GM19043 (cell line): ENCODE measurements at regions not wholly inside any gene's neighbourhood (a gene's known extent, or its start where the extent isn't known, plus 50 kb on each side); places are given as distances from the start of the nearest gene placed in this dataset.

ENCODE experiments used
- ATAC-seq: cut with Tn5 transposase; IDR thresholded peaks from one replicate; pipeline ENCODE4 v1.9.1; 2021; ENCODE audit warnings: low read depth; ENCODE audit not compliant: unreplicated experiment

DNA sequence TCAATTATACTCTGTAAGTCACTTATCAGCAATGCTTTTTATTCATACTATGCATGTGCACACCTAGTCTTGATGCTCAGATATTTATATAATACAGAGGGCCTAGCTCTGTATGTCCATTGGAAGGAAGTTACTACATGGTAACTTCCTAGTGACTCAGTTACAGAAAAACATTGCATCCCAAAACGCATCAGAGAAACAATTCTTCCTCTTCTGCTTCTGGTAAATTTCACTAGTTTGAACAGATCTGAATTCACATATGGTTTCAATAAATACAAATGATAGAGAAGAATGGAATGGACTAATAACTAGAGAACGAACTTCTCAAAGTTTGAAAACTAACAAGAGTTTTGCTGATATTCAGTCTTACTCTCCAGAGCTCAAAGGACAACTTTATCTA, 811.3 kb upstream of the ADGRL2 start:
- ATAC-seq = no peak

DNA sequence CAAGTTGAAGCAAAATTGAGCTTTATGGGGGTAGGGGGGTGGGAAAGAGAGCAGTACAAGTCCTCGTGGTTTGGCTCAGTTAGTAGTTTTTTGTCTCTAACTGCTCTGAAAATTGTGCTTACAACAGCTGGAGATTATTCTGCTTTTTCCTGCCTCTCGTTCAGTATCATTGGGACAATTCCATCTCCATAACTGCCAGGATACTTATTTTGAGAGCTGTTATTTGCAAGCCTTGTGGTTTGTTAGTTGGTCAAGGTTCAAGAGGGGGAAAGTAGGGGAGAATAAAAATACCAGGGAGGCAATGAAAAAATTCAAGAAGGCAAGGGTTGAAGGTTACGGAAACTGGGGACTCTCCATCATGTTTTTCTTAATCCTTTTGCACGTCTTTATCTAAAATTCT, 811.8 kb upstream of the ADGRL2 start:
- ATAC-seq = no peak

DNA sequence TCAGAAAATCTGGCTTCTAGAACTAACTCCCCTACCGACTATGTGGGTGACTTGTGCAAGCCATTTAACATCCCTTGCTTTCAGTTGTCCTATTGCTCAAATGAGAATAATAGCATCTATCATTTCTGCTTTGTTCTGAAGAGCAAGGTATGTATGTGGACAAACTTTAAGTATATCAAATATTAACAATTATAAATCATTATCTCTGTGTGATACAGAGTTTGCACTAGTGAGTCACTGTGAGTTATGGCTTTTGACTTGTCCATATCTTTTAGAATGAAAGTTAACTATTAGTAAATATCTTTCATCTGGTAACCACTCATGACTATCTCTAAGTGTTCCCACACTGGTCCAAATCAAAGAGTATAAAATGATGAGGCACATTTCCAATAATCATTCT, 812.9 kb upstream of the ADGRL2 start:
- no peak for ATAC-seq

DNA sequence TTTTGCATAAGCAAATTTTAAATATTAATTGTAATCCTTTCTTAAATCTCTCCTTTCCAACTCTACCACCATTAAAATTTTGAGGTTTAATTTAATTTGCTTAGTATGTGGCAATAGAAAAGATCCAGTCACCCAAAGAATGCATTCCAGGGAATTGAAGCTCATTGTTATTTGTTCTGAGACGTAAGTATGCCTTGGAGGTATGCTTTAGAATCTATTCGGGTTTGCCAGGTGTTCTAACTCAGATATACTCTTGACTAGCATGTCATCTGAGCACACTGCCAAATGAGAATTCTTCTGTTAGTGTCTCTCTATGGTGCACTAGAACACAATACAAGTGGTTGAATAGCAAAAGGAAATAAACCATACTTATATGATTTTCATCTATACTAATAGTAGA, 813.6 kb upstream of the ADGRL2 start:
- ATAC-seq = no peak

DNA sequence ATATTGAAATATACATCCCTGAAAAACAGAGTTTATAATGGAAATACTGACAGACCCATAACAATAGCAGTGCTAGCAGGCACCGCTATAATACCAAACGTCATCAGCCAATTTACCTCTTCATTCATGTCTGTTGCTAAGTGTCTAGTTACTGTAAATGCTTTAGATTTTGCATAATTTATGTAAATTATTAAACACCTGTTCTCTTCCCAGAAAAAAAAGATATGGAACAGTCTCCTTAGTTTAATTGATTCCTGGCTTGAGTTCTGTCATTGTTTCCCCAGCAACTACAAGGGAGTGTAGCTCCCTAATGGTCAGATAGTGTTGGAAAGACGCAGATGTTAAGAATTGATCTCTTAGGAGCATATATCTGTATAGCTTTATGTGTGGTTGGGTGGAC, 817.9 kb upstream of the ADGRL2 start:
- ATAC-seq = no peak

DNA sequence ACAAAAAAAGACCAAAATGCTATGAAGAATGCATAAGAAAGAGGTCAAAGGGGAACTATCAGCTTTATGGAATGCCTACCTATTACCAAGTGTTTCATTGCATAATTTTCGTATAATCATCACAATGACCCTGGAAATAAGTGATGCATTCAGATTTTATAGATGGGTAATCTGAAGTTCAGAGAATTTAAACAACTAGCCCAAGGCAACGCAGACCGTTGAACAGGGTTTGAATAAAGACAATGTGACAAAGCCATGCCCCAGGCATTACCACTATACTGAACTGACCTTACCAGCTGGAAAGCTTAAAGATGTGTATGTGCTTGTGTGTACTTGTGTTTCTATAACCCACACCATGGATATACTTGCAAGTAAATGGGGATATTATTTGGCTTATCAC, 827.6 kb upstream of the ADGRL2 start:
- ATAC-seq = no peak

DNA sequence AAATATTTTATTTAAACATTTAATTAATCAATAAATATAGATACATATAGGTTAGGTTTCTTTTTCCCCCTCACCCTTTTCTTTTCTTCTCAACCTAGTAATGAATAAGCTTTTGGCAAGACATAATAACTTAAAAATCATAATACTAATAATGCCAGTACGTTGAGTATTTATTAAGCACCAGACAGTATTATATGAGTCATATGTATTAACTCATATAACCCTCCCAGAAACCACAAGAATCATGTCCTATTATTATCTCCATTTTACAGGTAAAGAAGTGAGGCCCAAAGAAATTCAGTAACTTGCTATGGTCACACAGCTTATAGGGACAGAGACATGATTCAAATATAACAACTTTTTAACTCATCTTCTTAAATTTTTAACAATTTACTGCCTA, 834.5 kb upstream of the ADGRL2 start:
- ATAC-seq = no peak

DNA sequence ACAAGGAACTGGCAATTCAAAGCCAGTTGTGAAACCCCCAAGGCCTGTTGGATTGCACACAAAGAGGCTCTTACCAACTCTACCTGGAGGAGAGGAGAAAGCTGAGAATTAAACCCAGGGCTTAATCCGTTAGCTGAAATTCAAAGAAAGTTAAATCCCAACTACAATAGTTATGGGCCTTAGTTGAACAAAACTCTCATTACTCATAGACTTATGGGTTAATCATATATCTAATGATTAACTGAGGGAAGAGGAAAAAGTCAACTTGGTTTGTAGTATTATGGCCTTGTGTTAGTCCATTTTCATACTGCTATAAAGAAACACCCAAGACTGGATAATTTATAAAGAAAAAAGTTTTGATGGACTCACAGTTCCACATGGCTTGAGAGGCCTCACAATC, 838.2 kb upstream of the ADGRL2 start:
- no peak for ATAC-seq

DNA sequence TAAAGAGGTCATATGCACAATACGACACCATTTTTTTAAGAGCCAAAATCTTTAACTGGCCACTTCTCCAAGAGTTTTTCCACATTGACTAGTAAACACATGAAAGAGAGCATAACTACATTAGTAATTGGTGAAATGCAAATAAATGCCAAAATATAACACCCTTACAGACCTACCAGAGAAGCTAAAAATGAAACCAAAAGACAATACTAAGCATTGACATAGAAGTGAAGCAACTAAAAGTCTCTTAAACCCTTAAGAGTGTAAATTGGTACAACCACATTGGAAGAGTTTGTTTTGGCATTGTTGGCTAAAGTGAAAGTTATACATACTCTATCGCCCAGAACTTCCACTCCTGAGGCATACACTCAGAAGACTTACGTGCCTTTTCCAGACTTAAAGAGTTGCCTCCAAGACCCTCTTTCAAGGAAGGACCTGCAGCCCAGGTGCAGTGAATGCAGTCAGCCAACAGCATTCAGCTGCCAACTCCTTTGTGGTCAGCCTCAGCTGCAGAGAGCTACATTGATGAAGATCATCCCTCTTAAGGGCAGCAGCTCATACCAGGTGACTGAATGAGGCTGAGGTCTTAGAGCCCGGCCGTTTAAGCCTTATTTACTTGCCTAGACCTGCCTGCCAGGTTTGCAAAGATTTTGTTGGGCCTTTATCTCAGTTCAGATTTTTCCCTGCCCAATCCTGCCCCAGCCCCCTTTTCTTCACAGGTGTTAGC, 839.1 kb upstream of the ADGRL2 start:
- no peak for ATAC-seq

DNA sequence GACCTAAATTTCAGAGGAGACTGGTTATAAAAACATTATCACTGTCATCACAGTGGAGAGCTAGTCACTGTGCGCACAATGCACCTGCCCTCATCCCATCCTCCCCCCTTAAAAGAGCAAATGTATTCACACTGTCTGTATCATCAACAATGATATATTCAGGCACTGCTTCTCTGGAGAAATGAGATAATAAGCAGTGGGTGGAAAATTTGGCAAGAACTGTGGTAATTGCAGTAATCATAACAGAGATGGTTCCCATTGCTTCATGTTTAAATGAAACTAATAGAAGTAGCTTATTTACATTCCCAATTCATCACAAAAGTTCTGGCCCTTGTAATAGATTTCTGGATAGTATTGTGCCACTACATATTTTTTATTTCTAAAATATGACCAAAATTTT, 867.4 kb upstream of the ADGRL2 start:
- ATAC-seq = no peak

DNA sequence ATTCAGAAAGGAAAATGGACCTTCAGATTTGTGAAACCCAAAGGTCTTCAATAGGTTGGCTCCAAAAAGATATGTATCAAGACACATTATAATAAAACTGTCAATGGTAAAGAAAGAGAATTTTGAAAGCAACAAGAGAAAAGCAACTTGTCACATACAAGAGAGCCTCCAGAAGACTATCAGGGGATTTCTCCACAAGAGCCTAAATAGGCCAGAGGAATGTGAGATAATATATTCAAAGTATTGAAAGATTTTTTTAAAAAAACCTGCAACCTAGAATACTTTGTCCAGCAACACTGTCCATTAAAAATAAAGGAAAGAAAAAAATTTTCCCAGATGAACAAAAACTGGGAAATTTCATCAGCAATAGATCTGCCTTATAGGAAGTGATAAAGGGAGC, 869.6 kb upstream of the ADGRL2 start:
- ATAC-seq = no peak

DNA sequence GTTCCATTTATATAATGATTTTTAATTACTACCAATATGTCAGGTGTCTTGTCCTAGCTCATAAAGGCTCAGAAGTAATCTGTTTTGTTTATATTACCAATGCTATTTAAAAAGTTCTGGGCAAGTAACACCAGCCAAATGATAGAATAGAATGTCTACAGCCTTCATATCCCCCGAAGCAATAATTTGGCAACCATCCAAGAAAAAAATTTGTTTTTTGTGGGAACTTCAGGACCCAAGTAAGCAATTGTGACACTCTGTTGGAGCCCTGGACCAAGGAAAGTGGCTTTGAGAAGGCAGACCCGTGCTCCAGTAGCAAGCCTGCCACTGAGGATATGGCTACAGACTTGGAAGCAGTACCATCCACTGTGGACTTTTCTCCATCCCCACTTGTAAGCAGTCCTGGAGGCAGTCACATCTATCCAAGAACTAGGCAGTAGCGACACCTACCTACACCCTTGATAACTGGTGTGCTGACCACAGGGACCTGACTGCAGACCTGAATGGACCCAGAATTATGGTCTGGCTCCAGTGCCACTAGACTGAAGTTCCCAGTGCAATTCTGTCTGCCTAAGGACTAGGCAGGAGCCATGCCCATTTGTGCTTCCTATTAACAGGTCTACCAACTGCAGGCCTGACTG, 870.7 kb upstream of the ADGRL2 start:
- ATAC-seq = no peak

DNA sequence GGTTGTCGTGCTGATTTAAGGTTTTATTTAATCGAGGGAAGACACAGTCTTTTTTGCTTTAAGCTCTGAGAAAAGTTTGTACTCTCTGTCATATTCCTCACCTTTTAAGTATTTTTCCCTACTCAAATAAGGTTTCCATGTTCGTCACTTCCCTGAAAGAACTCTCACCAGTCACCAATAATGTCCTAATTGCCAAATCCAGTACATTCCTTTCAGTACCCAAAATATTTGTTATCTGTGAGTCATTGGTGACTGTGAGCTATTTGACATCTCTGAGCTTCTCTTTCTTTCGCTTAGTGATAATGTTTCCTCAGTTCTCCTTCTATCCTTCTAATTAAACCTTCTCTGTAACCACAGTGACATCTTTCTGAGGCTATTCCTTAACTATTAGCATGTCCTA, 874.2 kb upstream of the ADGRL2 start:
- no peak for ATAC-seq

DNA sequence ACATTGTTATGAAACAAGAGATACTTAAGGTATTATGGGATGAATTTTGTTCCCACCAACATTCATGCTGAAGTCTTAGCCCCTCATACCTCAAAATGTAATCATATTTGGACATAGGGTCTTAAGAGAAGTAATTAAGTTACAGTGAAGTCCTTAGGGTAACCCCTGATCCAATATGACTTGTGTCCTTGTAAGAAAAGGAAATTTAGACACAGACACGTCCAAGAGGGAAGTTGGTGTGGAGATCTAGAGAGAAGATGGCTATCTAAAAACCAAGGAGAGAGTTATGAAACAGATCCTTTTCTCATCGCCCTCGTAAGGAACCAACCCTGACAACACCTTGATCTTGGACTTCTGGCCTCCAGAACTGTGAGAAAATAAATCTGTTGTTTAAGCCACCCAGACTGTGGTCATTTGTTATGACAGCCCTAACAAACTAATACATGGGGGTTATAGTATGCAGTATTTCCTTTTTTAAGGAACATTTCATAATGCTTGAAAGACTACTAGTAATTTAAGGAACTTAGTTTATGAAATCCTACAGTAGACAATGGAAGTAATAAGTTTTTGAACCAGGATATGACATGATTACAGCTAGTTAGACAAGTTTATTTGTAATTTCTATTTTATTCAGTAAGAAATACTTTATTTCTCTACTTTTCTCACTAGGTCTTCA, 875.5 kb upstream of the ADGRL2 start:
- ATAC-seq = no peak

DNA sequence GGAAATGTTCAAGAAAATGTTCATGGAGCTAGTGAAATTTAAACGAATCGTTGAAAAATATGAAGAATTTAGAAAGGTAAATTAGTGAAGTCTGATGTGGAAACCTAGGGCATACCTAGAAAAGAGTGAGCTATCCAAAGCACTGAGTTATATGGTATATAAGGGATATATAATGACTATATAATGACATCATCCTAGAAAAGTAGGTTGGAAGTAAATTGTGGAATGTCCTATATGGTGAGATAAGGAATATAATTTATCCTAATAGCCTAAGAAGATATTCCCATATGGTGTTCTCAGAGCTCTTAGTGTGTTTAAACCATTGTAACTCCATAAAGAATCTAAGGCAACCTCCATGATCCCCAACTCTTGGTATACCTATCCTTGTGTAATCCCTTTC, 876.4 kb upstream of the ADGRL2 start:
- no peak for ATAC-seq

DNA sequence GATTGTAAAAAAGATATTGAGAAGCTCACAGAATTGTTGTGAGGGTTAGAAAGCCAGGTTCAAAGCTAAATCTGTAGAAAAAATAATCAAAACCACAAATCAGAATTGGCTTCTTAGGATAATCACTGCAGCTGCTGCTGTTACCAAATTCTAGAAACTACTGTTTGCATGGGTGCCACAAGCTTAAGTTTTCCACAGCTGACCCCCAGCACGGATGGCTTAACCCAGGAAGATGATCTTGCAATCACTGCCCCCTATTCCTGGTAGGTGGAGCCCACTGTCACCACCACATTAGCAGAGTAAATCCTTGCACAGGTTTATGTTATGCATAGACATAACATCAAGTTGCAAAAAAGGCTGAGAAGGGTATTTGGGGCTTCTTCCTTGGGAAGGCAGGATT, 877.8 kb upstream of the ADGRL2 start:
- no peak for ATAC-seq

DNA sequence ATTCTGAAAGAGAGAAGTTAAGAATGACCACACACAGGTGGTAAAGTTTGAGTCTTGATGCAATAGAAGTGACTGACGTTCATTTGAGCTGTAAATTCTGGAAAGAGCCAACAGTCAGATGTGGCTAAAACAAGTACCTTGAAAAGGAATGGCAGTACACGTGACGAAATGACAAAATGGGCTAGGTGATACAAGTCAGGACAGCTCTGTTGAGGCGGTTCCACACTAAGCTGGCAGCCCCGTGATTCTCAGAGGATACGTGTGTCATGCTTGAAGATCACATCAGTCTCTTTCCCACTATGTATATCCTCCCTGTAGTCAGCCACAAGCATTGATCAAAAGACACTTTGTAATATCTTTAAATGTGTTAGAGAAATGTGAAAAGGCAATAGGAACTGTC, 881.3 kb upstream of the ADGRL2 start:
- no peak for ATAC-seq

DNA sequence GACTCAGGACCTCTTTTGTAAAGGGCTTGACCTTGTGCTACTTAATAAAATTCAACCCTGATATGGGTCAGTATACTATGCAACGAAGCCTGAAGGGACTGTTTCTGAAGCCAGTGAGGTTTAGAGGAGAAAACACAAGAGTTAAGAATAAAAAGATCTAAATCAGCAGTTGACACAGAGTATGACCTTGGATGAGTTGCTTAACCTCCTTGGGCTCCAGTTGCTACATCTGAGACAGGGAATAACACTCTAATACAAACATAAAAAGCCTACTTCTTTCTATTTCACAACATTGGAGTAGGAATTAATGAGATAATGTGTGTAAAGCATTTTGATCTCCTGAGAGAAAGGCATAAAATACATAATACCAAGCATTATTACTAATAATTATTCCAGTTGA, 882.4 kb upstream of the ADGRL2 start:
- no peak for ATAC-seq

DNA sequence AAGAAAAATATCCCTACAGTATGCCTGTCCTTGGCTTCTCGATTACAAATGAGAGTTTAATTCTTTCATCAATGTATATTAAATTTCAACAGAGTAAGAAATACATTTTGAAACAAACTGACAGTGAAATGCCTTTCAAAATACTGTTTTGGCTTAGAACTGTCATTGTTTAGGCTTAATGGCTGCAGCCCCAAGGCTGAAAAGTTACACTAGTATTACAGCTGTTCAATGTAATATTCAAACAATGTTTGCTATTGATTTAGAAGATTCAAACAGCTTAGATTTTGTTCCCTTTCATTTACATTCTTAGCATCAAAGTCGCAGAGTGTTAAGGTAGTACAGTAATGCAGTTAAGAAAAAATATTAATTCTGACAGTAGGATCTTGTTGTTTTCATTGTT, 882.9 kb upstream of the ADGRL2 start:
- ATAC-seq = no peak

DNA sequence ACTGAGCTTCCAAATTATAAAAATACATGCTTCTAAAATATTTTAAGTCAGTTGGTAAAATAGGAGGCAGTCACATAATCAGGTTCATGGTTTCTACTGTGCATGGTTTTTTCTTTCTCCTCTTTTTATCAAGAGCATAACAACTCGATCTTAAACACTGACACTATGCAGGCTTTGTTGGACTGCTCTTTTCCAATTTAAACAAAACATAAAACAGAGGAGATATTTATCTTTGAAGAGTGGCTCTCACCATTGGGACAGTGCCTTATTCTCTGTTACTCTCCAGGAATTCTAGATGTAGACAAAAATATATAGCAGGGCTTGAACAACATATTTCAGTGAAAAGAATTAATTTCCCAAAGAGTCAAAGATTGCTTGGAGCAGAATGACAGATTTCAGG, 883.5 kb upstream of the ADGRL2 start:
- ATAC-seq = no peak

DNA sequence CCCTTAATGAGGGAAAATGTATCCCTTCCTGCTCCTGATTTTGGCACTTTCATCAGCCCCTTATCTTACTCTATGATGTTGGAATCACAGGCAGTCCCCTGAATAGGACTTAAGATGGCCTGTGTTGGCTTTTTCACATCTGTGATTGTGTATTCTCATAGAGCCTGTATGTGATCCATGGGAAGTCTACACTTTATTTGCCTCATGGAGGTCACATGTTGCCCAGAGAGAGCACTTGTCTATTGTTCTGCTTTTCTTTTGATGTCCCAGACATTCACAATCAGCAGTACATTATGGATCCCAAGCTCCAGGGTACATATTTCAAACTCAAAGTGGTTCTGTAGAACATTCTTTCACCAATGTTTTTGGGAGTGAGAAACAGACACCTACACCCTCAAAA, 885.2 kb upstream of the ADGRL2 start:
- no peak for ATAC-seq

DNA sequence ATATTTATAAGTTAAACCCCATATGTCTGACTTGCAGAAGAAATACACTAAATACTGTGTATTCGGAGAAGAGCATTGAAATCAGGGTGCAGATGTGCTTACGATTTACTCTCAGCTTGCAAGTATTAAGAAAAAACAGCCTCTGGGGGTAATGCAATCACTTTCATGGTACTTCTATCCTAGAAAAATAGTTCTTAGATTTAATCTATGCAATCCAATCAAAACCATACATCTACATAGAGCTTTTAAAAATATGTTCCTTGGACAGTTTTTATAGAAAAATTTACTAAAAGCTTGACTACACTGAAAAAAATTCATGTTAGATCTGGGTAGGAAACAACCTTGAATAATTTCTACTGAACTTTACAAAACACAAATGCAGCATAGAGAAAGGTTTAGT, 890.3 kb upstream of the ADGRL2 start:
- ATAC-seq = no peak
